Osteoblast (primary cell): ENCODE measurements at regions not wholly inside any gene's neighbourhood (a gene's known extent, or its start where the extent isn't known, plus 50 kb on each side); places are given as distances from the start of the nearest gene placed in this dataset.

Source experiments
- DNase-seq: peaks from one replicate; pipeline ENCODE4 v3.0.0; 2011; ENCODE audit warnings: low spot score, mixed read lengths; ENCODE audit not compliant: insufficient read length; ENCODE audit errors: missing footprints
- H2AFZ ChIP-seq: 2 replicates; pipeline ENCODE4 v1.6.0; 2011; ENCODE audit warnings: mild to moderate bottlenecking, low read length
- H3K27ac ChIP-seq: 2 replicates; pipeline ENCODE4 v1.5.1; 2011; ENCODE audit warnings: mild to moderate bottlenecking, low read depth, low read length, moderate library complexity
- H3K27me3 ChIP-seq: 2 replicates; pipeline ENCODE4 v1.6.0; 2012; ENCODE audit warnings: mild to moderate bottlenecking, control low read depth, inconsistent platforms, low read length, moderate library complexity; ENCODE audit not compliant: insufficient read depth
- H3K36me3 ChIP-seq: 2 replicates; pipeline ENCODE4 v1.5.1; 2011; ENCODE audit warnings: mild to moderate bottlenecking, low read length, control low read depth, moderate library complexity; ENCODE audit not compliant: insufficient read depth
- H3K4me1 ChIP-seq: 2 replicates; pipeline ENCODE4 v1.5.1; 2011; ENCODE audit warnings: mild to moderate bottlenecking, low read length, control low read depth, moderate library complexity; ENCODE audit not compliant: insufficient read depth
- H3K4me2 ChIP-seq: 2 replicates; pipeline ENCODE4 v1.6.0; 2011; ENCODE audit warnings: mild to moderate bottlenecking, low read length; ENCODE audit not compliant: insufficient read depth
- H3K4me3 ChIP-seq: fragments of 200-600 bp; sonication (generic); 3 replicates; pipeline ENCODE4 v1.5.1; 2012; ENCODE audit warnings: mild to moderate bottlenecking, low read length, inconsistent platforms; ENCODE audit not compliant: insufficient read depth
- H3K79me2 ChIP-seq: 2 replicates; pipeline ENCODE4 v1.6.0; 2012; ENCODE audit warnings: mild to moderate bottlenecking, low read length, control low read depth, inconsistent platforms; ENCODE audit not compliant: insufficient read depth
- H3K9me3 ChIP-seq: 2 replicates; pipeline ENCODE4 v1.5.1; 2011; ENCODE audit warnings: low read depth, low read length, control low read depth
- H4K20me1 ChIP-seq: 2 replicates; pipeline ENCODE4 v1.6.0; 2012; ENCODE audit warnings: mild to moderate bottlenecking, low read length, control low read depth; ENCODE audit not compliant: insufficient read depth
- CTCF ChIP-seq: IDR thresholded peaks from 2 replicates; pipeline ENCODE4 v1.5.1; 2011; ENCODE audit warnings: mild to moderate bottlenecking, low read depth, low read length, moderate library complexity; ENCODE audit errors: extremely low read depth

- Histone ChIP-seq H3K27ac (no peak overlapping the region), H3K4me3 (no peak overlapping the region), H3K4me2 (no peak overlapping the region), H3K36me3 (no peaks in the 10 kb centered on the region), H3K9me3 (no peaks in the 10 kb centered on the region), H4K20me1 (no peaks in the 10 kb centered on the region), H3K4me1 (no peaks in the 10 kb centered on the region), H3K27me3 (peaks cover 8% of the 10 kb centered on the region), H2AFZ (no peak overlapping the region), H3K79me2 (no peaks in the 10 kb centered on the region)
- no peak for TF ChIP-seq CTCF
- no peak for DNase-seq
Measured at GRCh38 chr13:100838387-100838786, 163.8 kb upstream of the TMTC4 start.

- Histone ChIP-seq H4K20me1 (no peaks in the 10 kb centered on the region), H2AFZ (no peak overlapping the region), H3K27me3 (peaks cover under 1% of the 10 kb centered on the region), H3K79me2 (no peaks in the 10 kb centered on the region), H3K4me2 (no peak overlapping the region), H3K9me3 (no peaks in the 10 kb centered on the region), H3K4me1 (no peaks in the 10 kb centered on the region), H3K36me3 (no peaks in the 10 kb centered on the region), H3K27ac (no peak overlapping the region), H3K4me3 (no peak overlapping the region)
- DNase-seq: no peak
- TF ChIP-seq CTCF: no peak
Measured at GRCh38 chr13:100837631-100838030, 163.0 kb upstream of the TMTC4 start.

- Histone ChIP-seq H2AFZ (no peak overlapping the region), H3K4me1 (no peaks in the 10 kb centered on the region), H3K27me3 (no peaks in the 10 kb centered on the region), H3K79me2 (no peaks in the 10 kb centered on the region), H3K36me3 (no peaks in the 10 kb centered on the region), H3K9me3 (no peaks in the 10 kb centered on the region), H4K20me1 (no peaks in the 10 kb centered on the region), H3K4me2 (no peak overlapping the region), H3K4me3 (no peak overlapping the region), H3K27ac (no peak overlapping the region)
- TF ChIP-seq CTCF: no peak
- DNase-seq: peak; percentile 56
Measured at GRCh38 chr13:100836711-100837110, 162.1 kb upstream of the TMTC4 start.

DNA sequence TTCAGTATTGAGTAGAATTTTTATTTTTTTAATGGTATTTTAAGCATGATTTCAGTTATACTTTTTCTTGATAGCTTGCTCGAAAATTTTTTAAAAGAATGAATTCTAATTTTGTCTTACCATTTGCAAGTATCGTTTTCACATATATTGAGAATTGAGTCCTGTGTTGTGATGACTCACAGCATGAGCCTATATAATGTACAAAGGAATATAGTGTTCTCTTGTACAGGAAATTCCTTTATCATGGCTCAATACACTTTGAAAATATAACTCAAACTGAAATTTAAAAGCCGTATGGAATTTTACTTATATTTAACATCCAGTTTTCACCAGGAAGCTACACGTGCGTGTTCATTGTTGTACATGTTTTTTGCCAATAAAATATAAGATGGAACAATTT is 161.1 kb upstream of the TMTC4 start:
- Histone ChIP-seq H3K9me3 (no peaks in the 10 kb centered on the region), H3K4me1 (no peaks in the 10 kb centered on the region), H3K36me3 (no peaks in the 10 kb centered on the region), H3K4me3 (no peak overlapping the region), H4K20me1 (no peaks in the 10 kb centered on the region), H3K27ac (no peak overlapping the region), H3K79me2 (no peaks in the 10 kb centered on the region), H3K4me2 (no peak overlapping the region), H2AFZ (no peak overlapping the region), H3K27me3 (no peaks in the 10 kb centered on the region)
- no peak for DNase-seq
- TF ChIP-seq CTCF: no peak
